Fibroblast of lung (primary cell): ENCODE measurements at regions not wholly inside any gene's neighbourhood (a gene's known extent, or its start where the extent isn't known, plus 50 kb on each side); places are given as distances from the start of the nearest gene placed in this dataset.

Experiments used
- CTCF ChIP-seq, 2 donors: IDR thresholded peaks in 1 of 2; conservative IDR thresholded peaks in 1 of 2; 1 replicate in 1 of 2; 2 replicates in 1 of 2; pipeline ENCODE4 v1.5.1; 2011 to 2012; ENCODE audit warnings: low read length in 2 of 2, control low read depth in 1 of 2, inconsistent platforms in 1 of 2, low read depth in 1 of 2, mild to moderate bottlenecking in 1 of 2
- EZH2 ChIP-seq: IDR thresholded peaks from 2 replicates; pipeline ENCODE4 v1.5.1; 2012; ENCODE audit warnings: low read length, control low read depth, mild to moderate bottlenecking; ENCODE audit errors: missing control alignments

- TF ChIP-seq CTCF (conservative IDR thresholded peaks at IDR 0.05 in 1 of 2, IDR thresholded peaks at IDR 0.05 in 1 of 2; ENCODE audit: low read depth in 1 of 2, low read length in 2 of 2) (no peak), EZH2 (no peak)
Measured at GRCh38 chr3:4060064-4060463, 243.1 kb upstream of the SETMAR start.
